Fibroblast of lung (primary cell): ENCODE measurements at regions not wholly inside any gene's neighbourhood (a gene's known extent, or its start where the extent isn't known, plus 50 kb on each side); places are given as distances from the start of the nearest gene placed in this dataset.

Experiments
- DNase-seq, 2 donors: peaks; one replicate each; pipeline versions ENCODE4 v3.0.0 to v3.0.0-alpha.2; 2010; ENCODE audit warnings: low read depth in 2 of 2
- H2AFZ ChIP-seq: 2 replicates; pipeline ENCODE4 v1.5.1; 2012; ENCODE audit warnings: low read length, control low read depth, inconsistent platforms
- H3K27ac ChIP-seq: 2 replicates; pipeline ENCODE4 v1.5.1; 2011; ENCODE audit warnings: low read length, control low read depth; ENCODE audit not compliant: insufficient read depth
- H3K27me3 ChIP-seq: 2 replicates; pipeline ENCODE4 v1.5.1; 2011; ENCODE audit warnings: mild to moderate bottlenecking, low read length; ENCODE audit not compliant: control insufficient read depth, insufficient read depth
- H3K36me3 ChIP-seq: 2 replicates; pipeline ENCODE4 v1.5.1; 2011; ENCODE audit warnings: low read length; ENCODE audit not compliant: control insufficient read depth, insufficient read depth
- H3K4me1 ChIP-seq: 2 replicates; pipeline ENCODE4 v1.5.1; 2011; ENCODE audit warnings: low read length; ENCODE audit not compliant: control insufficient read depth, insufficient read depth; ENCODE audit errors: extremely low read depth
- H3K4me2 ChIP-seq: 2 replicates; pipeline ENCODE4 v1.5.1; 2011; ENCODE audit warnings: low read length, control low read depth; ENCODE audit not compliant: insufficient read depth; ENCODE audit errors: extremely low read depth
- H3K4me3 ChIP-seq, 4 experiments: fragments of 200-600 bp in 1 of 4; sonication (generic) in 1 of 4; replicated peaks in 1 of 4; 2 replicates each; pipeline ENCODE4 v1.5.1; 2011 to 2016; ENCODE audit warnings: low read length in 4 of 4, low read depth in 3 of 4, mild to moderate bottlenecking in 3 of 4, control low read depth in 2 of 4, inconsistent platforms in 1 of 4, mixed read lengths in 1 of 4; ENCODE audit not compliant: insufficient read depth in 1 of 4; ENCODE audit errors: control extremely low read depth in 1 of 4
- H3K79me2 ChIP-seq: 2 replicates; pipeline ENCODE4 v1.5.1; 2012; ENCODE audit warnings: mild to moderate bottlenecking, low read length, inconsistent platforms; ENCODE audit not compliant: control insufficient read depth, insufficient read depth
- H3K9ac ChIP-seq: 2 replicates; pipeline ENCODE4 v1.5.1; 2011; ENCODE audit warnings: mild to moderate bottlenecking, low read length, control low read depth; ENCODE audit not compliant: insufficient read depth
- H3K9me3 ChIP-seq: 2 replicates; pipeline ENCODE4 v1.5.1; 2012; ENCODE audit warnings: low read depth, low read length; ENCODE audit not compliant: control insufficient read depth, insufficient read depth
- H4K20me1 ChIP-seq: 2 replicates; pipeline ENCODE4 v1.5.1; 2011; ENCODE audit warnings: low read length; ENCODE audit not compliant: control insufficient read depth, insufficient read depth; ENCODE audit errors: extremely low read depth
- EZH2 ChIP-seq: IDR thresholded peaks from 2 replicates; pipeline ENCODE4 v1.5.1; 2012; ENCODE audit warnings: low read length, control low read depth, mild to moderate bottlenecking; ENCODE audit errors: missing control alignments
- TF ChIP-seq, protein P1 (sequence below), 2 donors: IDR thresholded peaks in 1 of 2; conservative IDR thresholded peaks in 1 of 2; 1 replicate in 1 of 2; 2 replicates in 1 of 2; pipeline ENCODE4 v1.5.1; 2011 to 2012; ENCODE audit warnings: low read length in 2 of 2, control low read depth in 1 of 2, inconsistent platforms in 1 of 2, low read depth in 1 of 2, mild to moderate bottlenecking in 1 of 2

DNA sequence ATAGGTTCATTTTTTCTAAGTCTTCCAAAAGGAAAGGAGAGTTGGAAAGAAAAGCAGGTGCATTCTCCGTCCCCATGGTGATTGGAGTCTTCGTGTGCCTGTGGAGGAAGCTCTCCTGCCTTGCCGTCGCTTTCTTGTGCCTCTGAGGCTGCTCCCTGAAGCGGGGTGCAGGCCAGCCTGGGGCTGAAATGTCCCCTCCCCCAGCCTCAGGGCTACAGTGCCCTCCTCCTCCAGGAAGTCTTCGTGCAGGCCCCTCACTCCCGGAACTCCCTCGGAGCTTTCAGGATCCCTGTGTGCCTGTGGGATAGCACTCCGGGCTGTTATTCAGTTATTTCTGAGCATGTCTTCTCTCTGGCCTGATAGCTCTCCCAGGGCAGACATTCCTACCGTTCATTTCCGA is 569.2 kb downstream of the VRK1 start:
- H3K27me3 ChIP-seq = no peaks in the 10 kb centered on the region
- H3K9ac ChIP-seq = no peak overlapping the region
- H3K4me3 ChIP-seq = no peak overlapping the region
- H2AFZ ChIP-seq = no peak overlapping the region
- H3K27ac ChIP-seq = no peak overlapping the region
- H3K4me1 ChIP-seq = no peaks in the 10 kb centered on the region
- H3K36me3 ChIP-seq = no peaks in the 10 kb centered on the region
- H3K9me3 ChIP-seq = no peaks in the 10 kb centered on the region
- no peaks in the 10 kb centered on the region for H4K20me1 ChIP-seq
- H3K79me2 ChIP-seq = no peaks in the 10 kb centered on the region
- H3K4me2 ChIP-seq = no peak overlapping the region
- no peak for DNase-seq
- TF ChIP-seq EZH2 = no peak
- TF ChIP-seq, protein P1, sequence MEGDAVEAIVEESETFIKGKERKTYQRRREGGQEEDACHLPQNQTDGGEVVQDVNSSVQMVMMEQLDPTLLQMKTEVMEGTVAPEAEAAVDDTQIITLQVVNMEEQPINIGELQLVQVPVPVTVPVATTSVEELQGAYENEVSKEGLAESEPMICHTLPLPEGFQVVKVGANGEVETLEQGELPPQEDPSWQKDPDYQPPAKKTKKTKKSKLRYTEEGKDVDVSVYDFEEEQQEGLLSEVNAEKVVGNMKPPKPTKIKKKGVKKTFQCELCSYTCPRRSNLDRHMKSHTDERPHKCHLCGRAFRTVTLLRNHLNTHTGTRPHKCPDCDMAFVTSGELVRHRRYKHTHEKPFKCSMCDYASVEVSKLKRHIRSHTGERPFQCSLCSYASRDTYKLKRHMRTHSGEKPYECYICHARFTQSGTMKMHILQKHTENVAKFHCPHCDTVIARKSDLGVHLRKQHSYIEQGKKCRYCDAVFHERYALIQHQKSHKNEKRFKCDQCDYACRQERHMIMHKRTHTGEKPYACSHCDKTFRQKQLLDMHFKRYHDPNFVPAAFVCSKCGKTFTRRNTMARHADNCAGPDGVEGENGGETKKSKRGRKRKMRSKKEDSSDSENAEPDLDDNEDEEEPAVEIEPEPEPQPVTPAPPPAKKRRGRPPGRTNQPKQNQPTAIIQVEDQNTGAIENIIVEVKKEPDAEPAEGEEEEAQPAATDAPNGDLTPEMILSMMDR (conservative IDR thresholded peaks at IDR 0.05 in 1 of 2, IDR thresholded peaks at IDR 0.05 in 1 of 2; ENCODE audit: low read depth in 1 of 2, low read length in 2 of 2) = no peak

DNA sequence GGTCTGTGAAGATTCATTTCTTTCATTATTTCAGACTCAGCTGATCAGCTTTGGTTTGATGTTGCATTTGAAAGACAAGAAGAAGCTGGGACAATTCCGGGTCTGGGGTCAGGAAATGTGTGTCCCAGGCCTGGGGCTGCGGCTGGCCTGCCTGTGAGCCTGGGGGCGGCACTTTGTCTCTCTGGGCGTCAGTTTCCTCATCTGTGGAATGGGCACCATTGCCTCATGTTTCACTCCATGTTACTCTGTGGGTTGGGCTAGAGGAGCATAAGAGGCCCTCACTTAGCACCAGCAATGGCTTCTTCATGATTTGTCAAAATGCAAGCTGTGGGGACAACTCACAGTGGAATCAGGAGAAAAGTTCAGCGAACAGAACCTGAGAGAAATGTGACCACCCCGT is 570.1 kb downstream of the VRK1 start:
- DNase-seq = no peak

GRCh38 chr14:97368049-97368448 is 570.9 kb downstream of the VRK1 start:
- Histone ChIP-seq H4K20me1 (no peaks in the 10 kb centered on the region), H3K36me3 (no peaks in the 10 kb centered on the region), H2AFZ (no peak overlapping the region), H3K27me3 (no peaks in the 10 kb centered on the region), H3K4me2 (no peak overlapping the region), H3K27ac (no peak overlapping the region), H3K9ac (no peak overlapping the region), H3K9me3 (no peaks in the 10 kb centered on the region), H3K4me1 (no peaks in the 10 kb centered on the region), H3K4me3 (no peak overlapping the region), H3K79me2 (no peaks in the 10 kb centered on the region)
- no peak for DNase-seq
- no peak for TF ChIP-seq EZH2
- TF ChIP-seq, protein P1 (conservative IDR thresholded peaks at IDR 0.05 in 1 of 2, IDR thresholded peaks at IDR 0.05 in 1 of 2; ENCODE audit: low read depth in 1 of 2, low read length in 2 of 2) = no peak

More for the DNA sequence above, 570.1 kb downstream of the VRK1 start:
- Histone ChIP-seq H3K79me2 (no peaks in the 10 kb centered on the region), H3K9ac (no peak overlapping the region), H3K9me3 (no peaks in the 10 kb centered on the region), H3K4me2 (no peak overlapping the region), H3K4me3 (no peak overlapping the region), H3K27ac (no peak overlapping the region), H3K4me1 (no peaks in the 10 kb centered on the region), H4K20me1 (no peaks in the 10 kb centered on the region), H3K27me3 (no peaks in the 10 kb centered on the region), H3K36me3 (no peaks in the 10 kb centered on the region), H2AFZ (no peak overlapping the region)
- TF ChIP-seq, protein P1 (conservative IDR thresholded peaks at IDR 0.05 in 1 of 2, IDR thresholded peaks at IDR 0.05 in 1 of 2; ENCODE audit: low read depth in 1 of 2, low read length in 2 of 2) = no peak
- TF ChIP-seq EZH2 = no peak
